ENCODE measurements at regions not wholly inside any gene's neighbourhood (a gene's known extent, or its start where the extent isn't known, plus 50 kb on each side); places are given as distances from the start of the nearest gene placed in this dataset.

DNA sequence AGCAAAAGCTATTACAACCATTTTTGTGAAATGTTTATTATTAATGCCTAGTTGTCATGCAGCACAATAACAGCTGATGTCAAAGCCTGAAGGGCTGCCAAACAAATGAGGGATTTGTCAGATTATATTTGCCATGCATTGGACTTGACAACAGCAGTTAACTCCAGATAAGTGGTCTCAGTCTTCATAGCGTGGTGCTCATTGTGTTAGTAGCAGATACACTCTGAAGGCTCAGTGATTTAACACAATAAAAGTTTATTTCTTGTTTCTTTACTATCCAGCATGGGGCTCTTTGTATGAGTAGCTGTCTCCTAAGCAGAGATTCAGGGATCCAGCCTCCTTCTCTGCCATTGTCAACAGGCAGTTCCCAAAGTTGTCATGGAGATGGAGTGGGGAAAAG is 76.0 kb upstream of the PTGFRN start:
- TF ChIP-seq CTCF (IDR thresholded peaks at IDR 0.05; ENCODE audit: control extremely low read depth, extremely low read depth) = no peak
- Histone ChIP-seq H3K27ac (ENCODE audit: low read depth in 1 of 2, low read length in 1 of 2) (no peak overlapping the region), H3K27me3 (ENCODE audit: control insufficient read depth in 3 of 3, insufficient read depth in 3 of 3, low read length in 2 of 3) (no peaks in the 10 kb centered on the region), H3K9ac (ENCODE audit: insufficient read depth in 1 of 2, low read length in 2 of 2) (no peak overlapping the region), H3K9me3 (ENCODE audit: control insufficient read depth in 4 of 4, insufficient read depth in 3 of 4, low read length in 3 of 4) (peaks cover 0 to 8% (median 0%) of the 10 kb centered on the region in 4 donors), H3K4me1 (ENCODE audit: control insufficient read depth in 5 of 5, insufficient read depth in 5 of 5, low read length in 5 of 5) (no peaks in the 10 kb centered on the region), H3K4me3 (no peak overlapping the region), H3K36me3 (ENCODE audit: control insufficient read depth in 4 of 4, insufficient read depth in 4 of 4, low read length in 4 of 4) (no peaks in the 10 kb centered on the region)
- ATAC-seq (ENCODE audit: insufficient read depth, low FRiP score) = no peak
- DNase-seq = no peak
- WGBS, 2 donors = 69 to 82% methylated on average over 1 of the region's 1 CpG

- H3K27ac ChIP-seq (ENCODE audit: low read depth in 1 of 2, low read length in 1 of 2) = no peak overlapping the region
- no peak for ATAC-seq (ENCODE audit: insufficient read depth, low FRiP score)
- WGBS, 2 donors = 90 to 91% methylated on average over 2 of the region's 2 CpGs
Observed at GRCh38 chr1:116834595-116834994, 75.1 kb upstream of the PTGFRN start.

DNA sequence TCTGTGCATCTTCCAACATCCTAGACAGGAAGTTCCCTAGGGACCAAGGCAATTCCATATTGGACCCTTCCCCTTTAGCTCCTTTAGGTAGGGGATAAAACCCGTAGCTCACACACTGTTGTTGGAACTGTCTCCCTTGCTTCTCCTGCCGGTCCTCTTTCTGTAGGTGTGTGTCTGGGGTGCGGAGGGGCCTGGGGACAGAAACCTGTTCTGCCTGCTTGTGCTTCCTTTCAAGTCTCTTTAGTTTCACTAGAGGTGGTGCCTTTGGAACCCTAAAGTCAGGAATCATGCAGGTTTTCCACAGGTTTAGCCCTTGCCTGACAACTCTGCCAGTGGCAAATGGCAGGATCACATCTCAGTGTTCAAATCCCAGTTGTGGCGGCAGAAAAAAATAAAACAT is 74.6 kb upstream of the PTGFRN start:
- H3K9ac ChIP-seq (ENCODE audit: insufficient read depth in 1 of 2, low read length in 2 of 2) = no peak overlapping the region
- H3K4me1 ChIP-seq (ENCODE audit: control insufficient read depth in 5 of 5, insufficient read depth in 5 of 5, low read length in 5 of 5) = no peaks in the 10 kb centered on the region
- DNase-seq (peak in 1 of 3 donors; percentile 24), ATAC-seq (ENCODE audit: insufficient read depth, low FRiP score) (no peak)
- WGBS, 2 donors = 92 to 93% methylated on average over 4 of the region's 4 CpGs
- H3K4me3 ChIP-seq = no peak overlapping the region
- TF ChIP-seq CTCF (IDR thresholded peaks at IDR 0.05; ENCODE audit: control extremely low read depth, extremely low read depth) = no peak
- no peaks in the 10 kb centered on the region for H3K27me3 ChIP-seq (ENCODE audit: control insufficient read depth in 3 of 3, insufficient read depth in 3 of 3, low read length in 2 of 3)
- no peaks in the 10 kb centered on the region for H3K36me3 ChIP-seq (ENCODE audit: control insufficient read depth in 4 of 4, insufficient read depth in 4 of 4, low read length in 4 of 4)
- H3K27ac ChIP-seq (ENCODE audit: low read depth in 1 of 2, low read length in 1 of 2) = no peak overlapping the region
- H3K9me3 ChIP-seq (ENCODE audit: control insufficient read depth in 4 of 4, insufficient read depth in 3 of 4, low read length in 3 of 4) = peaks cover 0 to 8% (median 0%) of the 10 kb centered on the region in 4 donors

More at GRCh38 chr1:116834595-116834994, 75.1 kb upstream of the PTGFRN start:
- Histone ChIP-seq H3K4me3 (no peak overlapping the region), H3K9ac (ENCODE audit: insufficient read depth in 1 of 2, low read length in 2 of 2) (no peak overlapping the region), H3K27me3 (ENCODE audit: control insufficient read depth in 3 of 3, insufficient read depth in 3 of 3, low read length in 2 of 3) (no peaks in the 10 kb centered on the region), H3K4me1 (ENCODE audit: control insufficient read depth in 5 of 5, insufficient read depth in 5 of 5, low read length in 5 of 5) (no peaks in the 10 kb centered on the region), H3K9me3 (ENCODE audit: control insufficient read depth in 4 of 4, insufficient read depth in 3 of 4, low read length in 3 of 4) (peaks cover 0 to 8% (median 0%) of the 10 kb centered on the region in 4 donors), H3K36me3 (ENCODE audit: control insufficient read depth in 4 of 4, insufficient read depth in 4 of 4, low read length in 4 of 4) (no peaks in the 10 kb centered on the region)
- DNase-seq = no peak
- no peak for TF ChIP-seq CTCF (IDR thresholded peaks at IDR 0.05; ENCODE audit: control extremely low read depth, extremely low read depth)

DNA sequence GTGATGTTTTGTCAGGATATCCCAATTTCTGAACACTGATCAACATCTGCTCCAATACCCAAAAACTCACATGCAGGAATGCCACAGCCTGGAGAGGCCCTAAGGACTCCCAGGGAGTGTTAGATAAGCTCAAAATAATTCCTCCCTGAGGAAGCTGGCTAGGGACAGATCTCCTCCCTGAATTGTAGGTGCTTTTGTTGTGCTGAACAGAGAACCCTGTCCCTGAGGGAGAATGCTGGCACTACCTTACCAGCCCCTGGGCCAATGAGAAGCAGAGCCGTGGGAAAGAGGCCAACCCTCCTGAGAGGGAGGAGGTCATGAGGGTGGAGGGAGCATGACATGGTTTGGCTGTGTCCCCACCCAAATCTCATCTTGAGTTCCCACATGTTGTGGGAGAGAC is 73.6 kb upstream of the PTGFRN start:
- no peak for DNase-seq
- H3K9me3 ChIP-seq (ENCODE audit: control insufficient read depth in 4 of 4, insufficient read depth in 3 of 4, low read length in 3 of 4) = peaks cover 0 to 8% (median 0%) of the 10 kb centered on the region in 4 donors
- 87 to 95% methylated on average over 1 of the region's 1 CpG for WGBS, 2 donors
- no peaks in the 10 kb centered on the region for H3K4me1 ChIP-seq (ENCODE audit: control insufficient read depth in 5 of 5, insufficient read depth in 5 of 5, low read length in 5 of 5)
- H3K9ac ChIP-seq (ENCODE audit: insufficient read depth in 1 of 2, low read length in 2 of 2) = no peak overlapping the region
- H3K27me3 ChIP-seq (ENCODE audit: control insufficient read depth in 3 of 3, insufficient read depth in 3 of 3, low read length in 2 of 3) = no peaks in the 10 kb centered on the region
- TF ChIP-seq CTCF (IDR thresholded peaks at IDR 0.05; ENCODE audit: control extremely low read depth, extremely low read depth) = no peak
- H3K4me3 ChIP-seq = no peak overlapping the region
- no peaks in the 10 kb centered on the region for H3K36me3 ChIP-seq (ENCODE audit: control insufficient read depth in 4 of 4, insufficient read depth in 4 of 4, low read length in 4 of 4)
- H3K27ac ChIP-seq (ENCODE audit: low read depth in 1 of 2, low read length in 1 of 2) = no peak overlapping the region
- ATAC-seq (ENCODE audit: insufficient read depth, low FRiP score) = no peak

All from lung (tissue), 11 donors.